ENCODE measurements at regions not wholly inside any gene's neighbourhood (a gene's known extent, or its start where the extent isn't known, plus 50 kb on each side); places are given as distances from the start of the nearest gene placed in this dataset.

- Histone ChIP-seq H3K27ac (no peak overlapping the region), H3K27me3 (replicated peaks; ENCODE audit: insufficient read depth) (no peaks in the 10 kb centered on the region), H3K4me3 (no peak overlapping the region), H3K9me2 (ENCODE audit: insufficient read depth) (no peaks in the 10 kb centered on the region), H4K20me1 (ENCODE audit: insufficient read depth) (no peaks in the 10 kb centered on the region), H3K36me3 (ENCODE audit: low read depth) (no peaks in the 10 kb centered on the region), H3K4me1 (ENCODE audit: insufficient read depth) (peaks cover 13% of the 10 kb centered on the region; the same call in 1 of the 2 replicates), H2AFZ (no peak overlapping the region), H3K9me3 (ENCODE audit: low read depth) (no peaks in the 10 kb centered on the region), H3F3A (ENCODE audit: insufficient read depth) (peaks cover 14% of the 10 kb centered on the region; the same call in 1 of the 2 replicates), H3K9ac (no peak overlapping the region), H3K4me2 (ENCODE audit: unreplicated experiment) (no peak overlapping the region), H3K79me2 (ENCODE audit: insufficient read depth) (no peaks in the 10 kb centered on the region)
- in situ Hi-C loops (cut with MboI), result no loop called here
- no peak for TF ChIP-seq EZH2 (IDR thresholded peaks at IDR 0.05; ENCODE audit: insufficient read depth, poor library complexity, severe bottlenecking)
- no peak for TF ChIP-seq EZH2phosphoT487 (IDR thresholded peaks at IDR 0.05; ENCODE audit: insufficient read depth, low read depth)
- no peak for DNase-seq
Measured at GRCh38 chr4:173475751-173476150, 54.3 kb downstream of the HAND2 start.

DNA sequence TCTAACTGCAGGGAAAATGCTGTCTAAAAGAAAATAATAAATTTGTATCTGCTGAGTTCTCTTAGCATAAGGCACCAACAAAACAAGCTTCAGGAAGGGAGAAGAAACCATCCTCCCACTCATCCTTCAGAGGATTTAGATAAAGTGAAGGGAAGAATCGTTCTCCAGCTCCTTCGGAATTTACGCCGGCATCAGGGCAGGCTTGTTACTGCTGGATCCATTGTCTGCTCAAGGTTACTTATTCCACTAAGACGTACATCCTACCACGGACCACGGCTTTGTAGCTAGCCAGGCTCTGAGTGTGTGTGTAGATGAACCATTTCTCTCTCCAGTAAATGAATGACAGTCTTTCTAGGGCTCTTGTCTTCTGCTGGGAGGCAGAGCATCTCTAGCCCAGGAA lies 60.4 kb downstream of the HAND2 start:
- in situ Hi-C loops (cut with MboI), result no loop called here
- Histone ChIP-seq H3K4me3 (no peak overlapping the region), H3K79me2 (ENCODE audit: insufficient read depth) (no peaks in the 10 kb centered on the region), H3F3A (ENCODE audit: insufficient read depth) (no peaks in the 10 kb centered on the region), H3K27me3 (replicated peaks; ENCODE audit: insufficient read depth) (no peaks in the 10 kb centered on the region), H3K27ac (no peak overlapping the region), H3K9me3 (ENCODE audit: low read depth) (no peaks in the 10 kb centered on the region), H3K36me3 (ENCODE audit: low read depth) (no peaks in the 10 kb centered on the region), H3K9ac (no peak overlapping the region), H3K4me1 (ENCODE audit: insufficient read depth) (no peaks in the 10 kb centered on the region), H2AFZ (no peak overlapping the region), H3K4me2 (ENCODE audit: unreplicated experiment) (no peak overlapping the region), H4K20me1 (ENCODE audit: insufficient read depth) (no peaks in the 10 kb centered on the region), H3K9me2 (ENCODE audit: insufficient read depth) (no peaks in the 10 kb centered on the region)
- 95 to 99% methylated on average over 7 of the region's 7 CpGs for WGBS, 2 experiments (ENCODE audit: low coverage in 1 of 2, low lambda C conversion rate in 2 of 2, missing lambda C conversion rate in 2 of 2)
- no peak for DNase-seq
- TF ChIP-seq EZH2phosphoT487 (IDR thresholded peaks at IDR 0.05; ENCODE audit: insufficient read depth, low read depth), result no peak
- TF ChIP-seq EZH2 (IDR thresholded peaks at IDR 0.05; ENCODE audit: insufficient read depth, poor library complexity, severe bottlenecking), result no peak

GRCh38 chr4:173468314-173468713 lies 61.7 kb downstream of the HAND2 start:
- Histone ChIP-seq H3K4me3 (no peak overlapping the region), H3K4me2 (ENCODE audit: unreplicated experiment) (no peak overlapping the region), H3K27ac (no peak overlapping the region), H3K36me3 (ENCODE audit: low read depth) (no peaks in the 10 kb centered on the region), H3F3A (ENCODE audit: insufficient read depth) (no peaks in the 10 kb centered on the region), H3K4me1 (ENCODE audit: insufficient read depth) (no peaks in the 10 kb centered on the region), H3K27me3 (replicated peaks; ENCODE audit: insufficient read depth) (no peaks in the 10 kb centered on the region), H2AFZ (no peak overlapping the region), H3K79me2 (ENCODE audit: insufficient read depth) (no peaks in the 10 kb centered on the region), H3K9ac (no peak overlapping the region), H4K20me1 (ENCODE audit: insufficient read depth) (no peaks in the 10 kb centered on the region), H3K9me3 (ENCODE audit: low read depth) (no peaks in the 10 kb centered on the region), H3K9me2 (ENCODE audit: insufficient read depth) (no peaks in the 10 kb centered on the region)
- TF ChIP-seq EZH2phosphoT487 (IDR thresholded peaks at IDR 0.05; ENCODE audit: insufficient read depth, low read depth) (no peak), EZH2 (IDR thresholded peaks at IDR 0.05; ENCODE audit: insufficient read depth, poor library complexity, severe bottlenecking) (no peak)
- in situ Hi-C loops (cut with MboI), result no loop called here
- no peak for DNase-seq

DNA sequence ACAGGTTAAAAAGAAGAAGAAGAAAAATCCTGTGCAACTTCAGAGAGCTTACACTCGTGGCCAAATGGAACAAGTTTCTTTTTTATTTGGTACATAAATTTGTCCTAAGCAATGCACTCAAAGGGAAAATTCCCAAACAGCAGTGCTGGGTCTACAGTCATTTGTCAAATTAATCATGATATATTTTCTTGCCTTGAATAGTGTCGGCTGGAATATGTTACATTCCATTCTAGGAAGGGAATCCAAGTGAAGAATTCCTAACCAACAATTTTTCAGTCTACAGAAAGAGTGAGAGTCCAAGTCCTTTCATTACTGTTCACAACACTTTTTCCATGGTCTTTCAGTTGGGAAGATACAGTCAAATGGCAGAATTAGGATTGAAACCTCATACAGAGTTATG lies 63.9 kb downstream of the HAND2 start:
- H3K9me2 ChIP-seq (ENCODE audit: insufficient read depth), result no peaks in the 10 kb centered on the region
- no peaks in the 10 kb centered on the region for H3K79me2 ChIP-seq (ENCODE audit: insufficient read depth)
- no peaks in the 10 kb centered on the region for H3K4me1 ChIP-seq (ENCODE audit: insufficient read depth)
- H3K9me3 ChIP-seq (ENCODE audit: low read depth), result no peaks in the 10 kb centered on the region
- no peak overlapping the region for H2AFZ ChIP-seq
- no peaks in the 10 kb centered on the region for H3K36me3 ChIP-seq (ENCODE audit: low read depth)
- TF ChIP-seq EZH2 (IDR thresholded peaks at IDR 0.05; ENCODE audit: insufficient read depth, poor library complexity, severe bottlenecking) (no peak), EZH2phosphoT487 (IDR thresholded peaks at IDR 0.05; ENCODE audit: insufficient read depth, low read depth) (no peak)
- in situ Hi-C loops (cut with MboI), result no loop called here
- H3K27ac ChIP-seq, result no peak overlapping the region
- 26 to 29% methylated on average over 2 of the region's 2 CpGs for WGBS, 2 experiments (ENCODE audit: low coverage in 1 of 2, low lambda C conversion rate in 2 of 2, missing lambda C conversion rate in 2 of 2)
- no peaks in the 10 kb centered on the region for H3K27me3 ChIP-seq (replicated peaks; ENCODE audit: insufficient read depth)
- DNase-seq, result no peak
- H3K4me2 ChIP-seq (ENCODE audit: unreplicated experiment), result no peak overlapping the region
- no peaks in the 10 kb centered on the region for H4K20me1 ChIP-seq (ENCODE audit: insufficient read depth)
- H3K4me3 ChIP-seq, result no peak overlapping the region
- H3F3A ChIP-seq (ENCODE audit: insufficient read depth), result no peaks in the 10 kb centered on the region
- no peak overlapping the region for H3K9ac ChIP-seq

DNA sequence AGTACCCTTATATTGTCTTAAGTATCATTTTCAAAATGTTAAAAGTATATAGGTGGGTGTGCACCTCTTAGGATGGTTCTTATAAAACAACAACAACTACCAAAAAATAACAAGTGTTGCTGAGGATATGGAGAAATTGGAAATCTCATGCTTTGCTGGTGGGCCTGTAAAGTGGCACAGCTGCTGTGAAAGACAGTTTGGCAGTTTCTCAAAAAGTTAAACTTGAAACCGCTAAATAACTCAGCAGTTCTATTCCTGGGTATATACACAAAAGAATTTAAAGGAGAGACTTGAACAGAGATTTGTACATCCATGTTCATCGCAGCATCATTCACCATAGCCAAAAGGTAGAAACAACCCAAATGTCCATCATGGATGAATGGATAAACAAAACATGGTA lies 65.5 kb downstream of the HAND2 start:
- no peak overlapping the region for H3K4me3 ChIP-seq
- no peak overlapping the region for H2AFZ ChIP-seq
- no peak for TF ChIP-seq EZH2 (IDR thresholded peaks at IDR 0.05; ENCODE audit: insufficient read depth, poor library complexity, severe bottlenecking)
- no peaks in the 10 kb centered on the region for H3K4me1 ChIP-seq (ENCODE audit: insufficient read depth)
- no peak overlapping the region for H3K9ac ChIP-seq
- H3F3A ChIP-seq (ENCODE audit: insufficient read depth), result no peaks in the 10 kb centered on the region
- in situ Hi-C loops (cut with MboI), result no loop called here
- no peak overlapping the region for H3K27ac ChIP-seq
- no peak for DNase-seq
- H4K20me1 ChIP-seq (ENCODE audit: insufficient read depth), result no peaks in the 10 kb centered on the region
- no peak overlapping the region for H3K4me2 ChIP-seq (ENCODE audit: unreplicated experiment)
- no peaks in the 10 kb centered on the region for H3K9me3 ChIP-seq (ENCODE audit: low read depth)
- no peaks in the 10 kb centered on the region for H3K27me3 ChIP-seq (replicated peaks; ENCODE audit: insufficient read depth)
- 94 to 100% methylated on average over 2 of the region's 2 CpGs for WGBS, 2 experiments (ENCODE audit: low coverage in 1 of 2, low lambda C conversion rate in 2 of 2, missing lambda C conversion rate in 2 of 2)
- H3K36me3 ChIP-seq (ENCODE audit: low read depth), result no peaks in the 10 kb centered on the region
- no peaks in the 10 kb centered on the region for H3K79me2 ChIP-seq (ENCODE audit: insufficient read depth)
- H3K9me2 ChIP-seq (ENCODE audit: insufficient read depth), result no peaks in the 10 kb centered on the region
